SJSA1 (cell line): ENCODE measurements at regions not wholly inside any gene's neighbourhood (a gene's known extent, or its start where the extent isn't known, plus 50 kb on each side); places are given as distances from the start of the nearest gene placed in this dataset.
"Not testable (repeated sequence)": the region's sequence is repeated elsewhere in the genome, so short reads cannot be mapped to it uniquely, and the experiment has no call there.

Experiments
- DNase-seq, 2 experiments: peaks; one replicate each; pipeline ENCODE4 v3.0.0-alpha.2; 2015 to 2020; ENCODE audit warnings: low spot score in 2 of 2, low read depth in 1 of 2
- H3K27ac ChIP-seq: fragments of 250-450 bp; sonication (Bioruptor Pico); 2 replicates; pipeline ENCODE4 v1.5.1; 2020; ENCODE audit warnings: mild to moderate bottlenecking, moderate library complexity
- H3K27me3 ChIP-seq: fragments of 250-450 bp; sonication (Bioruptor Pico); replicated peaks from 2 replicates; pipeline ENCODE4 v1.5.1; 2020; ENCODE audit warnings: mild to moderate bottlenecking, moderate library complexity
- H3K36me3 ChIP-seq: fragments of 250-450 bp; sonication (Bioruptor Pico); 2 replicates; pipeline ENCODE4 v1.5.1; 2020; ENCODE audit warnings: mild to moderate bottlenecking
- H3K4me1 ChIP-seq: fragments of 250-450 bp; sonication (Bioruptor Pico); replicated peaks from 2 replicates; pipeline ENCODE4 v1.6.1; 2021; ENCODE audit warnings: mild to moderate bottlenecking
- H3K4me3 ChIP-seq: fragments of 250-450 bp; sonication (Bioruptor Pico); 2 replicates; pipeline ENCODE4 v1.5.1; 2020; ENCODE audit warnings: mild to moderate bottlenecking
- H3K9me3 ChIP-seq: fragments of 250-450 bp; sonication (Bioruptor Pico); replicated peaks from 2 replicates; pipeline ENCODE4 v1.5.1; 2020; ENCODE audit warnings: mild to moderate bottlenecking

- DNase-seq, H3K27me3 ChIP-seq: not testable (repeated sequence)
Observed at GRCh38 chr2:238618494-238619283, 192.0 kb downstream of the ASB1 start.

GRCh38 chr2:238627899-238628298 lies 201.2 kb downstream of the ASB1 start:
- DNase-seq, result no peak
- H3K27ac ChIP-seq, result no peak overlapping the region
- H3K4me1 ChIP-seq, result no peaks in the 10 kb centered on the region
- no peaks in the 10 kb centered on the region for H3K36me3 ChIP-seq
- no peaks in the 10 kb centered on the region for H3K9me3 ChIP-seq
- no peak overlapping the region for H3K4me3 ChIP-seq
- H3K27me3 ChIP-seq, result no peaks in the 10 kb centered on the region; the same call in 1 of the 2 replicates

More at GRCh38 chr2:238618494-238619283, 192.0 kb downstream of the ASB1 start:
- H3K9me3 ChIP-seq, H3K27ac ChIP-seq, H3K4me3 ChIP-seq, H3K36me3 ChIP-seq, H3K4me1 ChIP-seq: not testable (repeated sequence)

GRCh38 chr2:238629064-238629463 lies 202.3 kb downstream of the ASB1 start:
- Histone ChIP-seq H3K4me3 (no peak overlapping the region), H3K27me3 (no peaks in the 10 kb centered on the region), H3K9me3 (no peaks in the 10 kb centered on the region), H3K4me1 (no peaks in the 10 kb centered on the region), H3K27ac (no peak overlapping the region), H3K36me3 (no peaks in the 10 kb centered on the region)
- DNase-seq, result no peak

GRCh38 chr2:238631491-238632180 lies 204.9 kb downstream of the ASB1 start:
- Histone ChIP-seq H3K27ac (no peak overlapping the region), H3K36me3 (no peaks in the 10 kb centered on the region), H3K9me3 (no peaks in the 10 kb centered on the region), H3K4me3 (no peak overlapping the region), H3K27me3 (no peaks in the 10 kb centered on the region), H3K4me1 (no peaks in the 10 kb centered on the region)
- DNase-seq, result no peak

GRCh38 chr2:238632181-238633060 lies 205.7 kb downstream of the ASB1 start:
- no peaks in the 10 kb centered on the region for H3K27me3 ChIP-seq
- H3K27ac ChIP-seq, result no peak overlapping the region
- H3K4me1 ChIP-seq, result no peaks in the 10 kb centered on the region
- no peak overlapping the region for H3K4me3 ChIP-seq
- no peak for DNase-seq
- no peaks in the 10 kb centered on the region for H3K9me3 ChIP-seq
- H3K36me3 ChIP-seq, result no peaks in the 10 kb centered on the region

GRCh38 chr2:238633426-238634328 lies 206.9 kb downstream of the ASB1 start:
- Histone ChIP-seq H3K4me1 (no peaks in the 10 kb centered on the region), H3K27ac (no peak overlapping the region), H3K9me3 (no peaks in the 10 kb centered on the region), H3K4me3 (no peak overlapping the region), H3K36me3 (no peaks in the 10 kb centered on the region), H3K27me3 (no peaks in the 10 kb centered on the region)
- no peak for DNase-seq

GRCh38 chr2:238634701-238635357 lies 208.1 kb downstream of the ASB1 start:
- H3K4me3 ChIP-seq, result no peak overlapping the region
- H3K27ac ChIP-seq, result no peak overlapping the region
- no peaks in the 10 kb centered on the region for H3K9me3 ChIP-seq
- no peaks in the 10 kb centered on the region for H3K27me3 ChIP-seq
- no peaks in the 10 kb centered on the region for H3K36me3 ChIP-seq
- H3K4me1 ChIP-seq, result no peaks in the 10 kb centered on the region
- no peak for DNase-seq

- Histone ChIP-seq H3K27ac (no peak overlapping the region), H3K27me3 (no peaks in the 10 kb centered on the region), H3K9me3 (no peaks in the 10 kb centered on the region), H3K4me3 (no peak overlapping the region), H3K4me1 (no peaks in the 10 kb centered on the region), H3K36me3 (no peaks in the 10 kb centered on the region)
- DNase-seq, result no peak
Observed at GRCh38 chr2:238635647-238636051, 208.9 kb downstream of the ASB1 start.

GRCh38 chr2:238636269-238637073 lies 209.7 kb downstream of the ASB1 start:
- H3K27ac ChIP-seq, result no peak overlapping the region
- H3K27me3 ChIP-seq, result no peaks in the 10 kb centered on the region
- H3K4me3 ChIP-seq, result no peak overlapping the region
- no peaks in the 10 kb centered on the region for H3K9me3 ChIP-seq
- H3K4me1 ChIP-seq, result no peaks in the 10 kb centered on the region
- DNase-seq, result no peak
- H3K36me3 ChIP-seq, result no peaks in the 10 kb centered on the region

GRCh38 chr2:238638100-238638981 lies 209.5 kb upstream of the TWIST2 start:
- no peak overlapping the region for H3K4me3 ChIP-seq
- no peak overlapping the region for H3K27ac ChIP-seq
- H3K4me1 ChIP-seq, result no peaks in the 10 kb centered on the region
- no peaks in the 10 kb centered on the region for H3K36me3 ChIP-seq
- no peaks in the 10 kb centered on the region for H3K9me3 ChIP-seq
- DNase-seq, result no peak
- no peaks in the 10 kb centered on the region for H3K27me3 ChIP-seq

GRCh38 chr2:238638982-238639628 lies 208.8 kb upstream of the TWIST2 start:
- Histone ChIP-seq H3K9me3 (no peaks in the 10 kb centered on the region), H3K4me1 (peaks cover 6% of the 10 kb centered on the region), H3K27ac (no peak overlapping the region), H3K27me3 (no peaks in the 10 kb centered on the region), H3K36me3 (no peaks in the 10 kb centered on the region), H3K4me3 (no peak overlapping the region)
- DNase-seq, result no peak
